ENCODE measurements at regions not wholly inside any gene's neighbourhood (a gene's known extent, or its start where the extent isn't known, plus 50 kb on each side); places are given as distances from the start of the nearest gene placed in this dataset.
A peak's percentile ranks its signal among the peaks of the same experiment; 100 is the strongest.

DNA sequence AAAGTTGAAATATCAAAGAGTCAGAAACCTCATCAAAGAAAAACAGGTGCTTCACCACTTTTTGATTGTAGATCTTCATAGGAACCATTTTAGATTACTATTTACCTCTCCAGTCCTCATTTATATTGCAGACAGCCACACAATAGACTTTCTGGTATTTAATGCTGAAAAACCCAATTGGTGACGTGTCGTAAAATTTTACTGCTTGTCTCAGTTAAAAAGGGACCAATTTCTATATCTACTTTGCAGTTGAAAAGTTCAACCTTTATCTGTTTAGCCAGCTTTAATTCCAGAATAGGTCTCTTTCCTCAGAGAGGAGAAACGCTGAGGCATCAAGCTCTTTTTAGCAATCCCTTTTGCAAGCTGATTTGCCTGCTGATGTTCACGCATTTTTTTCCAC is 1722.4 kb downstream of the PLA2G4A start:
- no peak overlapping the region for H3K27ac ChIP-seq (ENCODE audit: low read depth in 1 of 2, low read length in 1 of 2)
- 62 to 65% methylated on average over 4 of the region's 4 CpGs for WGBS, 2 donors
- DNase-seq (no peak), ATAC-seq (ENCODE audit: insufficient read depth, low FRiP score) (no peak)
- H3K36me3 ChIP-seq (ENCODE audit: control insufficient read depth in 4 of 4, insufficient read depth in 4 of 4, low read length in 4 of 4): no peaks in the 10 kb centered on the region
- H3K27me3 ChIP-seq (ENCODE audit: control insufficient read depth in 3 of 3, insufficient read depth in 3 of 3, low read length in 2 of 3): no peaks in the 10 kb centered on the region
- H3K4me1 ChIP-seq (ENCODE audit: control insufficient read depth in 5 of 5, insufficient read depth in 5 of 5, low read length in 5 of 5): no peaks in the 10 kb centered on the region
- H3K9ac ChIP-seq (ENCODE audit: insufficient read depth in 1 of 2, low read length in 2 of 2): no peak overlapping the region
- H3K4me3 ChIP-seq: no peak overlapping the region
- TF ChIP-seq CTCF (IDR thresholded peaks at IDR 0.05; ENCODE audit: control extremely low read depth, extremely low read depth): no peak
- no peaks in the 10 kb centered on the region for H3K9me3 ChIP-seq (ENCODE audit: control insufficient read depth in 4 of 4, insufficient read depth in 3 of 4, low read length in 3 of 4)

GRCh38 chr1:188557053-188557452 is 1728.3 kb downstream of the PLA2G4A start:
- no peaks in the 10 kb centered on the region for H3K9me3 ChIP-seq (ENCODE audit: control insufficient read depth in 4 of 4, insufficient read depth in 3 of 4, low read length in 3 of 4)
- no peak overlapping the region for H3K9ac ChIP-seq (ENCODE audit: insufficient read depth in 1 of 2, low read length in 2 of 2)
- no peaks in the 10 kb centered on the region for H3K36me3 ChIP-seq (ENCODE audit: control insufficient read depth in 4 of 4, insufficient read depth in 4 of 4, low read length in 4 of 4)
- no peak for TF ChIP-seq CTCF (IDR thresholded peaks at IDR 0.05; ENCODE audit: control extremely low read depth, extremely low read depth)
- DNase-seq (no peak), ATAC-seq (ENCODE audit: insufficient read depth, low FRiP score) (no peak)
- H3K4me1 ChIP-seq (ENCODE audit: control insufficient read depth in 5 of 5, insufficient read depth in 5 of 5, low read length in 5 of 5): no peaks in the 10 kb centered on the region
- no peaks in the 10 kb centered on the region for H3K27me3 ChIP-seq (ENCODE audit: control insufficient read depth in 3 of 3, insufficient read depth in 3 of 3, low read length in 2 of 3)
- H3K4me3 ChIP-seq: no peak overlapping the region
- no peak overlapping the region for H3K27ac ChIP-seq (ENCODE audit: low read depth in 1 of 2, low read length in 1 of 2)

GRCh38 chr1:188582911-188583532 is 1754.3 kb downstream of the PLA2G4A start:
- H3K9ac ChIP-seq (ENCODE audit: insufficient read depth in 1 of 2, low read length in 2 of 2): no peak overlapping the region
- no peaks in the 10 kb centered on the region for H3K36me3 ChIP-seq (ENCODE audit: control insufficient read depth in 4 of 4, insufficient read depth in 4 of 4, low read length in 4 of 4)
- no peak overlapping the region for H3K27ac ChIP-seq (ENCODE audit: low read depth in 1 of 2, low read length in 1 of 2)
- H3K9me3 ChIP-seq (ENCODE audit: control insufficient read depth in 4 of 4, insufficient read depth in 3 of 4, low read length in 3 of 4): no peaks in the 10 kb centered on the region
- no peaks in the 10 kb centered on the region for H3K4me1 ChIP-seq (ENCODE audit: control insufficient read depth in 5 of 5, insufficient read depth in 5 of 5, low read length in 5 of 5)
- no peak overlapping the region for H3K4me3 ChIP-seq
- ATAC-seq (ENCODE audit: insufficient read depth, low FRiP score) (no peak), DNase-seq (no peak)
- H3K27me3 ChIP-seq (ENCODE audit: control insufficient read depth in 3 of 3, insufficient read depth in 3 of 3, low read length in 2 of 3): no peaks in the 10 kb centered on the region
- no peak for TF ChIP-seq CTCF (IDR thresholded peaks at IDR 0.05; ENCODE audit: control extremely low read depth, extremely low read depth)
- 80 to 83% methylated on average over 2 of the region's 2 CpGs for WGBS, 2 donors

DNA sequence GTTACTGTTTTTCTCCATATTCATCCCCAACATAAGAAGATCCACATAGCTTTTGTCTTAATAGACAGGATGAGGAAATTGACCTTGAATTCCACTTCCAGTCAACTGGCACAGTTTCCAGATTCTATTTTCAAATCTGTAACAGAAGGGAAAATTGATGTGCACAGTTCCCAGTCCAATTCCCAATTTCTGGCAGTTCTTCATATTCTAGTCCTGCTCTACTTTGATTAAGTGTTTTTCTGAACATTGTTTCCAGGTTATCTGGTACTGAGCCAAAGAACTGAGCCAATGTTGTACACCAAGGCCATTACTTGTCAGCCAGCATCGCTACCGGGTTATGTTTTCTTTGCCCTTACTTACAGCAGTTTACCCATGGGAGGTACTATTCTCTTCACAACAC is 1755.4 kb downstream of the PLA2G4A start:
- Histone ChIP-seq H3K9ac (ENCODE audit: insufficient read depth in 1 of 2, low read length in 2 of 2) (no peak overlapping the region), H3K27me3 (ENCODE audit: control insufficient read depth in 3 of 3, insufficient read depth in 3 of 3, low read length in 2 of 3) (no peaks in the 10 kb centered on the region), H3K27ac (ENCODE audit: low read depth in 1 of 2, low read length in 1 of 2) (no peak overlapping the region), H3K4me1 (ENCODE audit: control insufficient read depth in 5 of 5, insufficient read depth in 5 of 5, low read length in 5 of 5) (no peaks in the 10 kb centered on the region), H3K9me3 (ENCODE audit: control insufficient read depth in 4 of 4, insufficient read depth in 3 of 4, low read length in 3 of 4) (no peaks in the 10 kb centered on the region), H3K4me3 (no peak overlapping the region), H3K36me3 (ENCODE audit: control insufficient read depth in 4 of 4, insufficient read depth in 4 of 4, low read length in 4 of 4) (no peaks in the 10 kb centered on the region)
- WGBS, 2 donors: 70 to 74% methylated on average over 2 of the region's 2 CpGs
- peak in 2 of 3 donors; percentile 0 to 3 for DNase-seq
- TF ChIP-seq CTCF (IDR thresholded peaks at IDR 0.05; ENCODE audit: control extremely low read depth, extremely low read depth): no peak
- ATAC-seq (ENCODE audit: insufficient read depth, low FRiP score): no peak
